HG03354 (cell line): ENCODE measurements at regions not wholly inside any gene's neighbourhood (a gene's known extent, or its start where the extent isn't known, plus 50 kb on each side); places are given as distances from the start of the nearest gene placed in this dataset.

Experiments used
- ATAC-seq: cut with Tn5 transposase; IDR thresholded peaks from one replicate; pipeline ENCODE4 v1.9.1; 2021; ENCODE audit warnings: mild to moderate bottlenecking; ENCODE audit not compliant: unreplicated experiment, poor library complexity, severe bottlenecking

DNA sequence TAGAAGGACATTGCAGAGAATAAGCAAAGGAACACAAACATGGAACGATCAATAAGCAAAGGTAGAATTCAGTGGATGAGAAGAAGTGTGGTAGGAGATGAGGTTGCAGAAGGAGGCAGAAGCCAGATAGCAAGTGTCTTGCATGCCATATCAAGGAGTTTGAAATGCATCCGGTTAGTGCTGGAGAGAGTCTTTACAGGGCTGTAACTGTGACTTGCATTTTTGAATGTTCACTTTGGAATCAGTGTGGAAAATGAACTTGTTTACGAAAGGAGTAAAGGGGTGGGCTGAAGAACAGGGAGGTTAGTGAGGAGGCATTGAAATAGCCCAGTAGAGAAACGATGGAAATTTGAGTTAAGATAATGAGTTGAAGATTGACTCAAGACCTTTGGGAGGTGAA lies 90.7 kb upstream of the MBNL2 start:
- no peak for ATAC-seq

DNA sequence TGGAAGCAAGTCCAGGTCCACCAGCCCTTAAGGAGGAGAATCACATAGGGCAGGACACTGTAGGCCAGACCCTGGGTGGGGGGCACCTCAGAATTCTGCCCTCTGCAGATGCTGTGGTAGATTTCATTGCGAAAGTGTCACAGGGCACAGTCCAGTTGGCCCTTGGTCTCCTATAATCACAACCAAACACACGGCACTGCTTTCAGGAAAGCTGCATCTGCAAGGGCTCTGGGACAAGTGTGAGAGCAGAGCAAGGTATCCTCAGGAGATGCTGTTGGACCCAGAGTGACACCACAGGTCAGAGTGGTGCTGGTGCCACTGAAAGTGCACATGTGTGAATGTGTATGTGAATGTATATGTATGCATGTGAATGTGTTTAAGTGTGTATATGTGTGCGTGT lies 88.6 kb upstream of the MBNL2 start:
- no peak for ATAC-seq

DNA sequence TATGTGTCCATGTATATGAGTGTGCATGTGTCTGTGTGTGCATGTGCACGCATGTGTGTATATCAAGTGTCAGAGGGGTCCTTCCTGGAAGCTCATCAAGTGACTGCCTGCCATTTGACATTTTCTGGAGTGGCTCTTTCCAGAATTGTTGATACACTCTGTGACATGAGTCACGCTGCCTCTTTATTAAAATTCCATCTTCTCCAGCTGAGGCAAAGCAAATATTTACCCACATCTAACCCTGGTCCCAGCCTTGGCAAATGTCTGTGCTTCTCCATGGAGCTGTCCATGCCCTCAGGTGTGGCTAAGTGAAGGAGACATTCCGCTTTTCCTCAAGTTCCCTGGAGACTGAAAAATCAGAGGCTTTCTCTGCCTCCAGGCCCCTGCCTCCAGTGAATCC lies 88.2 kb upstream of the MBNL2 start:
- ATAC-seq: no peak

DNA sequence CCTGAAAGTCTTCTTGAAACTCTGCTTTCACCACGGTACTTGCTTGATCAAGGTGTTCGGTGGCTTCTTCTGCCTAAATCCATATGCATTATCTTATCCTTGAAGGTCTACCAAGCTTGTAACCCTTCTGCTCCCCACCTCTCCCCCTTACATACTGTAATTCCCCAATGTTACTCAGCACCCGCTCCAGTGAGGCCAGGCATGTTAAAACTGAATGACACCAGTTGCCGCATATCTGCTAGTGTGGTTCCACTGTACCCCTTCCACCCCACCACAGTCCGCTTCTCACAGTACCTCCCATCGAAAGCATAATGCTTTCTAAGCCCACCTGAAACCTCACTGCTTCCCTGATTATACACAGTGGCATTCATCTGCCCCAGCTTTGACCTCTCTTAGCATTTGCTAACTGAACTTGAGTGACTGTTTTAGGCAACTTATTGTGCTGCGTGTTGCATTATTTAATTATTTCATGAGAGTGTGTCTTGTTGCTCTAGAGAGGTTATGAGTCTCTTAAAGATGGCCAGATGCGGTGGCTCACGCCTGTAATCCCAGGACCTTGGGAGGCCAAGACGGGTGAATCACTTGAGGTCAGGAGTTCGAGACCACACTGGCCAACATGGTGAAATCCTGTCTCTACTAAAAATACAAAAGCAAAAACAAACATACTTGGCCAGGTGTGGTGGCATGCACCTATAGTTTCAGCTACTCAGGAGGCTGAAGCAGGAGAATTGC lies 87.6 kb upstream of the MBNL2 start:
- ATAC-seq: no peak

DNA sequence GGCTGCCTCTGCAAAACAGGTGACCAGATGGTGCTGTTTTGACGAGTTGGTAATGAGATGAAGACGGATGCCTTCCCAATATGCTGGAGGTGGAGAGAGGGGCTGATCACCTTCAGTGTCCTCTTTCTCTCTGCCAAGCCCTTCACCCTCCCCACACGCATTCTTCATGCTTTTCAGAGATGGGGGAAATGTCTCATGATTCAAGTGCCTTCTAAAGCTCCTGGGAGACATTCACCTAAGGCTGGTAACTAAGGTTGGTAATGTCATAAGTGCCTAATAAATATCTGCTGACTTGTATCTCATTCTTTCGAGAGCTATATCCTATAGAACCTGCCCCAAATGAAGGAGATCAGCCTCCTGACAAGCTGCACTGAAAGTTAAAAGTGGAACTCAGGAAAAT lies 86.2 kb upstream of the MBNL2 start:
- no peak for ATAC-seq

DNA sequence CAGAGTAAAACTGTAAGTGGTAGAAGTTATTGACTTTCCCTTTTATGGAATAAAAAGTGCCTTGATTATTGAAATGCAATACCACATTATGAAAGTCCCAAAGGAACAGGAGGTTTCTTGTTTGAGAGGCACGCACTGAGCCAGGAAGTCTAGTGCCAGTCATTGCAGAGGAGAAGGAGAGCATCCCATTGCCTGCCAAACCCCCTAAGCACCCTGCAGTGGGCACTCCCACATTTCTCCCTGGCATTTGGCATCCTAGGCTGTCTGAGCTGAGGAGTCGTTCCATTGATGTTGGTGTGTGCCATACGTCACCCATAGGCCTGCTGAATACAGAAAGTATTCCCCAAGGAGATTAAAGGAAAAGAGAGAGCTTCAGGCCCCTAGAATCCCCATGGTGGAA lies 85.7 kb upstream of the MBNL2 start:
- no peak for ATAC-seq

DNA sequence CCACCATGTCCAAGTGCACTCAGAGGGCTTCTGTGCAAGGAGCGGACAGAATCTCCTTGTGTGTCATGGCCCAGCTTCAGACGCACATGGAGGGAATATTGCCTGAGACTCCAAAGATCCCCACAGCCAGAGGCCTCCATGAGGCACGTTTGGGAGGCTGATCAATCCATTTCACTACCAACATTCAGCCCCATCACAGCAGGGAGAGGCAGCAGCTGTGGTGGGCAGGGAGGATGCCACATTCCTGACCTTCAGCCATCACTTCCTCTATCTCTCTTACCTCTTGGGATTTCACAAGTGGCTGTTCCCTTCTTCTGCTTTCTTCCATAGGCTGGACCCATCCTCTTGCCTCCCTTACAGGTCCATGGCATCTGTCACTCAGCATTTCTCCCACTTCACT lies 82.4 kb upstream of the MBNL2 start:
- ATAC-seq: no peak

DNA sequence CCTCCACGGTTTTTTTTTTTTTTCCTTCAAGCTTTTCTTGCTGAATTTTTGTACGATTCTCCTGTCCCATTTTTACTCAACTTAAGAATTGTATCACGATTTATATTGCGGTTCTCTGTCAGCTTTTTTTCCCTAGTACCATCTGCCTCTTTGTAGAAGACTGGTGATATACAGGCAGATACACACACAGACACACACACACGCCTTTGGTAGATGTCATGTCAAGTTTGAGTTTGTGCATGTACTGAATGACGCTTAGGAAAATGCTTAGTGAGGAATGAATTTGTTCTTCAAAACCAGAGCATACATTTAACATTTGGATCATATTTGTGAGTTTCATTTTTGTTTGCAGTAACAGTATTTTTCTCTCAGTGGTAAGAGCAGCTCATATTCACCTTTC lies 82.0 kb upstream of the MBNL2 start:
- no peak for ATAC-seq

DNA sequence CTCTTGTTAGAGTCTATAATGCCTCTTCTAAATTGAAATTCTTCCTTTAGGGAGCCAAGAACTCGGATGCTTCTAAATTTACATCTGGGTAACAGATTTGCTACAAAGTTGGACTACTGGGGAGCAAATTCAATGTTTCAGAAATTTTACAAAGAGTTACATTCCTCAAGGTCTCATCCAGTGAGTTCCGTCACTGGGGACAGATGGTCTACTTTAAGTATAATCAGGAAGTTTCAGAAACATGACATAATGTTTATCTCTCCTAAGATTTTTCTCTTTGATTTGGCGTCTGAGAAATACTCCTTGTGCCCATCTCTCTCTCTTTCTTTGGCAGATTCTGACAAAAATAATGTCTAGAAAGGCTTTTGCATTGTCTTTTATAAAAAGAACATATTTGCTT lies 81.5 kb upstream of the MBNL2 start:
- no peak for ATAC-seq

DNA sequence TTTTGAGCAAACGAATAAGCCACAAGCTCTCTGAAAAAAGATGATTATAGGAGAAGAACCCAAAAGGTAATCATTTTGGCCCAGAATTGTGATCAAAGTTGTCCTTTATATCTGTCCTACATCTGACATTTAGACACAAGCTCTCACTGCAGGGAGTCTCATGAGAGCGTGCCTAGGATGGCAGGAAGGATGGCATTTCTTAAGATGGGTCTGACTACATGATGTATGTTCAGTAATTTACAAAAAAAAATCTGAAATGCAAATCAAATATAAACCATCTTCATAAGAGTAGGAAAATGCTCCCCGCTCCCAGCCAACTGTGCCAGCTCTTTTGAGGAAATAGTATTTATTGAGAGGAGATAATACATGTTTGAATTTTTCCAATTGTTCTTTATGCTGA lies 81.0 kb upstream of the MBNL2 start:
- no peak for ATAC-seq

DNA sequence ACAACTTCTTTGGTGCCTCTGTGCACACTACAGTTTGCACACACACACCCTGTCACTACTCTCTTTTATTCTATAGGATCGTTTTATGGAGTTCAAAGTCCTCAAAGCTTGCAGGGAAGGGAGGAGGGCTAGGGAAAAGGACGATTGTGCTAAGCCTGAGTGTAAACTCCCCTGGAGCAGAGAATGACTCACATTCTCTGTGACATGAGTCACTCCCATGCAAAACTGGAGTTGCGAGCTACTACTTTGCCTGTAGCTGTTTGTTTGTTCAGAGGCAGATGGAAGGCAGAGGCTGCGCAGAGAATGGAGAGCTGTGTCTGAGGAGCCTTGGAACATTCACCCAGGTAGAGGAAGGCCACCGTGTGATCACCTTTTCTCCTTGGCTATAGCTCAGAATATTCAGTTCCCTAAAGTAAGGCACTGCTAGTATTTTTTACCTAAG lies 80.5 kb upstream of the MBNL2 start:
- ATAC-seq: peak; percentile 95

DNA sequence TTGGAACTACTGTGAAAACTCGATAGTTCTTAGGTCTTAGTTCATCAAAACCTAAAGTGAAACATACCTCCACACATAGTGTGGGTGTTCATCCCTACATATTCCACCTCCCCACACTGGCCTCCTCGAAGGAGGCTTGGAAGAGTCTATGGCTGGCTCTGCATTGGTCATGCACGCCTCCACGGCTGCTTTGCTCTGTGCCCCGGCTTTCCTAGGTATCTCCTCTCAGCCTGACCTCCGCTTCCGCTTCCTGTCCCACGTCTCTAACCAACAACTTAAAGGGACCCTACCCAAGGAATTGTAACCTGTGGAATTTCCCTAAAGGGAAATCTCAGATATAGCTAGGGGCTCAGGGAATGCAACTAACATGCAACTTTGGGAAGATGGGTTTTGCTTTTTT lies 79.7 kb upstream of the MBNL2 start:
- ATAC-seq: no peak

DNA sequence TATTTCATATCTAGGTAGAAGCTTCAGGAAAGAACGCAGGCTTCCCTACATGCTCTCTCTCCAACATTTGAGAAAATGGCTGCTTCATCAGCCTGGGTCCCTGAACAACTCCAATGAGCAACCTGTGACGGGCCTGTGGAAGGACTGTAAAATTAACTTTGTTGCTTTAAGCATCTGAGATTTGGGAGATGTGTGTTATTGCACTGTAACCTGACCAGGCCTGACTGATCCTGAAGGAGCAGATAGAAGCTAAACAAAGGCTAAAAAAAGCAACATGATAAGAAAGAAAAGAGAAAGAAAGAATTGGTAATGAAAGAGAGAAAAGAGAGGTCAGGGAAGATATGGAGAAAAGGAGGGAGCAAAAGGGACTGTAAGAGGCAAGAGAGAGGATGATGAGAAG lies 77.1 kb upstream of the MBNL2 start:
- no peak for ATAC-seq

DNA sequence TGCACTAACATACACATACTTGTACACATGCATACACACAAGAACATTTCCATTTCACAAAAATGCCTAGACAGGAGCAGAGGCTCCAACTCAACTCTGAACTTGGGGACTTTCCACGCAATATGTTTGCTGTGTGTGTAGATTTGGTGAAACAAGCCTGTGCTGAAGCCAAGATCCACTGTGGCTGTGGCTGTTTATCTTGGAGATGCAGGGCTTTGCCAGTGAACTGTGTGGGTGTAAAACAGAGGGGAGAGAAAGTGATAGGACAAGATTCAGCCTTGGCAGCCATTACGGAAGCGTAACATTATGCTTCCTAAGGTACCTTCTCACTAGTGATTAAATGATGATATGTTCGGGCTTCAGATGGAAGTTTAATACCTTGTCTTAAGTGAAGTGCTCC lies 73.2 kb upstream of the MBNL2 start:
- no peak for ATAC-seq

DNA sequence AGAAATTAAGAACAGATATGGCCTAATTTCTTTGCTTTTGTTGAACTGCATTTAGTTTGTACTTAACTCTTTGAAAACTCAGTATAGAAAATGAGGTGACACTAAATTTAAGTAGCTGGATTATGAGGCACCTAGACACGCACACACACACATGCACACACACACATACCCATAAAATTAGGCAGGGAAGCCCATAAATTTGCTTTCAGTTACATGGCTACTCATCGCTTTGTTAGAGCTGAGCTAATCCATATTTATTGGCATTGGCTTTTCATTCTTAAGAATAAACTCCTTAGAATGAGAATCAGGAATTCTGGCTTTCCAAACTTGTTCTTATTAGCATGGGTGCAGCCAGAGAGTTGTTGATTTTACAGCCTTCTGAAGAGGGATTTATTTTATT lies 61.7 kb upstream of the MBNL2 start:
- ATAC-seq: no peak

DNA sequence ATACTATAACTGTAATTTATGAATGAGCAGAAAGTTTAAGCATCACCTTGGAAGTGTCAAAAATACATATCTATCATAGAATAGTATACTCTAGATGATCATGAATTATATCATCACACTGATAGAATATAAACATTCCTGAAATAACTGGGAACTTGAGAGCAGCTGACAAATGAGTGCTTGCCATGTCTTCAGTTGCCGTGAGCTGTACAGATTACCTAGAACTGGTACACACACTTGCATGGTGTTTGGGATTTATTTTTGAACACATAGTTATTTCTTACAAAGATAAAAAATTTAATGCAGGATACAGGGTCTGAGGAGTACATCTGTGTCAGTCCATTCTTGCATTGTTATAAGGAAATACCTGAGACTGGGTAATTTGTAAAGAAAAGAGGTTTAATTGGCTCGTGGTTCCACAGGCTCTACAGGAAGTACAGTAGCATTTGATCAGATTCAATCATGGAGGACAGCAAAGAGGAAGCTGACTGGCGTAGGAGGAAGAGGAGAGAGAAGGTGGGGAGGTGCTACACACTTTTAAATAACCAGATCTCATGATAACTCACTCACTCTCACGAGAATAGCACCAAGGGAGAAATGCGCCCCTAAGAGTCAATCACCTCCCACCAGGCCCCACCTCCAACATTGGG lies 60.4 kb upstream of the MBNL2 start:
- no peak for ATAC-seq

DNA sequence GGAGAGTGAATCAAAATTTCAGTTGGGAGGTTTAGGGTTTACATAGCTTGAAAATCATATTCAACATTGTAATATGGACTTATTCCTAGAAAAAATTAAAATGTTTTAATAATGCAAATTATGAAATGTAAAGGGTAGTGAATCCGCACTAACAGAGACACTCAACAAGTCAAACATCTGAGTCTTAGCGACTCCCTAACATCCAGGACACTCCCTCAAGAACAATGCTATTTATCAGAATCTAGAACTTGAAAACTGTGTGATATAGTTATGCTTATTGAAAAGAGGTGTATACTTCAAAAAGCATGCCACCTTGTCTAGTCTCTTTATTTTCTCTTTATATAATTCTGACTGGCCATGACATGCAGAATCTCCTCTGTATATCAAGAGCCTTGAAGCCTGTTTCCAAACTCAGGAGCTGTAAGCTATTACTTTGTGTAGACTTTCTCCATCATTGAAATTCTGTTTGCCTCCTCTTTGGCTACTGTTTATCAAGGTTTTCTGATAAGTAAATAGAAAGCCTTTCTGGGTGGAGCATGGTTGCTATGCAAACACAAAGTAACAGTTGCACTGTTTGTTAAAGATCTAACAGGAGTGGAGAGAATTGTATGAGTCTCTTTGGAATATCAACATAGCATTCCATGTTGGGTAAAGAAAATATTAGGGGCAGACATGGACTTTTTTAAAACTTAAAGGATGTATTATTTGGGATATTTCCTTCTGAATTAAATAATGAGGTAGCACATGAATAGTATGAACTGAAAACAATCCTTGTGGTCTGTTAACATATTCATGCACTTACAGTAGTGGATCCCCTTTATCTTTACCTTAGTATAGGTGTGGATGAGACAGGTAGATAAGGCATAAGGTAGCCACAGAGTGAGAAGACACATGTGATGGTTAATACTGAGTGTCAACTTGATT lies 56.4 kb upstream of the MBNL2 start:
- no peak for ATAC-seq

DNA sequence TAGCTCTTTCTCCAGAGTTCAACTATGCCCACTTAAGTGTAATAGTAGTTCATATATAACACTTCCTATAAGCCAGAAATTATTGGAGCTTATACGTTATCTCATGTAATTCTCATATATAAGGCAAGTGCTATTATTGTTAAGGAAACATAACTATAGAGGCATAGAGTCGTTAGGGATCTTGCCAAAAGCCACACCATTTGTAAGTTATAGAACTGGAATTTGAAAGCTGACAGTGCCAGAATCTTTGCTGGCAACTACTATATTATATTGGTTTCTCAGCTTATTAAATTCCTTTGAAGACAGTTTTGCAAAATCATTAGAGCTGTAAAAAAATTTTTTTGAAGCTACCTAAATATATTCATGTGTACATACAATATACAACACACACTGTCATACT lies 51.0 kb upstream of the MBNL2 start:
- ATAC-seq: no peak
